Liver (tissue), 8 donors: ENCODE measurements at regions not wholly inside any gene's neighbourhood (a gene's known extent, or its start where the extent isn't known, plus 50 kb on each side); places are given as distances from the start of the nearest gene placed in this dataset.

Experiments
- DNase-seq: peaks from one replicate; pipeline ENCODE4 v3.0.0-alpha.2; 2017; ENCODE audit warnings: low spot score
- H3K27ac ChIP-seq, 2 donors: one replicate each; pipeline ENCODE4 v1.7.0; 2013; ENCODE audit warnings: inconsistent platforms in 2 of 2, low read length in 2 of 2, control low read depth in 1 of 2, low read depth in 1 of 2, mild to moderate bottlenecking in 1 of 2
- H3K27me3 ChIP-seq, 4 donors: one replicate each; pipeline versions ENCODE4 v1.6.1 to v1.7.0; 2013; ENCODE audit warnings: low read length in 3 of 4, inconsistent platforms in 1 of 4, mild to moderate bottlenecking in 1 of 4, moderate library complexity in 1 of 4; ENCODE audit not compliant: control insufficient read depth in 4 of 4, insufficient read depth in 4 of 4
- H3K36me3 ChIP-seq, 4 donors: one replicate each; pipeline versions ENCODE4 v1.6.1 to v1.7.0; 2013; ENCODE audit warnings: low read length in 3 of 4, mild to moderate bottlenecking in 3 of 4, low read depth in 1 of 4, moderate library complexity in 1 of 4; ENCODE audit not compliant: control insufficient read depth in 4 of 4, insufficient read depth in 3 of 4
- H3K4me1 ChIP-seq, 4 donors: one replicate each; pipeline versions ENCODE4 v1.6.1 to v1.7.0; 2013; ENCODE audit warnings: low read length in 3 of 4, mild to moderate bottlenecking in 3 of 4, moderate library complexity in 1 of 4; ENCODE audit not compliant: control insufficient read depth in 4 of 4, insufficient read depth in 4 of 4
- H3K4me3 ChIP-seq, 3 donors: one replicate each; pipeline versions ENCODE4 v1.6.1 to v1.7.0; 2013; ENCODE audit warnings: low read length in 3 of 3, control low read depth in 1 of 3, low read depth in 1 of 3, mild to moderate bottlenecking in 1 of 3
- H3K9ac ChIP-seq, 2 donors: one replicate each; pipeline ENCODE4 v1.7.0; 2013; ENCODE audit warnings: low read length in 2 of 2, mild to moderate bottlenecking in 2 of 2, moderate library complexity in 2 of 2, control low read depth in 1 of 2, low read depth in 1 of 2
- H3K9me3 ChIP-seq, 4 donors: one replicate each; pipeline versions ENCODE4 v1.6.1 to v1.7.0; 2013; ENCODE audit warnings: low read length in 3 of 4; ENCODE audit not compliant: control insufficient read depth in 4 of 4
- ATF3 ChIP-seq: IDR thresholded peaks from 2 replicates; pipeline ENCODE4 v1.6.1; 2016; ENCODE audit warnings: antibody characterized with exemption
- CTCF ChIP-seq: fragments of 150-350 bp; IDR thresholded peaks from 2 replicates; pipeline ENCODE4 v1.5.1; 2017; ENCODE audit warnings: improper control_type of control experiment, low read depth, low read length; ENCODE audit not compliant: missing input control
- EGR1 ChIP-seq, 2 donors: IDR thresholded peaks; 2 replicates each; pipeline ENCODE4 v1.6.1; 2016 to 2018; ENCODE audit warnings: antibody characterized with exemption in 2 of 2, low read depth in 2 of 2
- FOXA1 ChIP-seq: IDR thresholded peaks from 2 replicates; pipeline ENCODE4 v1.6.1; 2016; ENCODE audit warnings: antibody characterized with exemption
- FOXA2 ChIP-seq: IDR thresholded peaks from 2 replicates; pipeline ENCODE4 v1.6.1; 2016; ENCODE audit warnings: antibody characterized with exemption
- GABPA ChIP-seq, 2 donors: IDR thresholded peaks in 1 of 2; conservative IDR thresholded peaks in 1 of 2; 2 replicates each; pipeline ENCODE4 v1.6.1; 2016; ENCODE audit warnings: antibody characterized with exemption in 2 of 2, mild to moderate bottlenecking in 1 of 2, moderate library complexity in 1 of 2
- HNF4A ChIP-seq, 2 donors: conservative IDR thresholded peaks; 2 replicates each; pipeline ENCODE4 v1.6.1; 2016; ENCODE audit warnings: antibody characterized with exemption in 2 of 2, mild to moderate bottlenecking in 2 of 2
- HNF4G ChIP-seq: IDR thresholded peaks from 2 replicates; pipeline ENCODE4 v1.6.1; 2016; ENCODE audit warnings: antibody characterized with exemption
- JUND ChIP-seq, 2 donors: IDR thresholded peaks; 2 replicates each; pipeline ENCODE4 v1.6.1; 2016; ENCODE audit warnings: antibody characterized with exemption in 2 of 2
- MAX ChIP-seq: IDR thresholded peaks from 2 replicates; pipeline ENCODE4 v1.6.1; 2016; ENCODE audit warnings: antibody characterized with exemption
- RAD21 ChIP-seq, 2 donors: IDR thresholded peaks; 2 replicates each; pipeline ENCODE4 v1.6.1; 2016; ENCODE audit warnings: antibody characterized with exemption in 2 of 2, mild to moderate bottlenecking in 2 of 2
- REST ChIP-seq: IDR thresholded peaks from 2 replicates; pipeline ENCODE4 v1.6.1; 2016; ENCODE audit warnings: antibody characterized with exemption, mild to moderate bottlenecking
- RXRA ChIP-seq, 2 donors: IDR thresholded peaks; 2 replicates each; pipeline ENCODE4 v1.6.1; 2017 to 2018; ENCODE audit warnings: antibody characterized with exemption in 2 of 2, mild to moderate bottlenecking in 1 of 2
- SP1 ChIP-seq: IDR thresholded peaks from 2 replicates; pipeline ENCODE4 v1.6.1; 2018; ENCODE audit warnings: antibody characterized with exemption, mild to moderate bottlenecking
- YY1 ChIP-seq: IDR thresholded peaks from 2 replicates; pipeline ENCODE4 v1.6.1; 2016; ENCODE audit warnings: antibody characterized with exemption, mild to moderate bottlenecking
- ZBTB33 ChIP-seq: IDR thresholded peaks from 2 replicates; pipeline ENCODE4 v1.6.1; 2016; ENCODE audit warnings: antibody characterized with exemption
- WGBS: extraction: QIAGEN DNeasy Blood & Tissue Kit; methylation state at CpG from one replicate; pipeline ENCODE4 v1.1.7; 2013; 5-methylcytosine and 5-hydroxymethylcytosine counted together
- donor health status: healthy.
- donor health status: healthy.
- donor health status: healthy.
- donor health status: healthy.
- donor health status: healthy.

GRCh38 chr5:74519161-74519571 lies 121.4 kb downstream of the ENC1 start:
- Histone ChIP-seq H3K36me3 (no peaks in the 10 kb centered on the region), H3K9ac (no peak overlapping the region), H3K9me3 (peaks cover 0 to 2% (median under 1%) of the 10 kb centered on the region in 4 donors), H3K4me3 (no peak overlapping the region), H3K27ac (no peak overlapping the region), H3K27me3 (no peaks in the 10 kb centered on the region), H3K4me1 (peaks cover 4 to 16% (median 5%) of the 10 kb centered on the region in 4 donors)
- no peak for TF ChIP-seq HNF4G
- TF ChIP-seq HNF4A (conservative IDR thresholded peaks at IDR 0.05), result no peak
- TF ChIP-seq JUND (IDR thresholded peaks at IDR 0.05), result no peak
- TF ChIP-seq EGR1 (IDR thresholded peaks at IDR 0.05; ENCODE audit: low read depth in 2 of 2), result no peak
- TF ChIP-seq RXRA (IDR thresholded peaks at IDR 0.05), result no peak
- TF ChIP-seq RAD21 (IDR thresholded peaks at IDR 0.05), result no peak
- no peak for TF ChIP-seq REST
- TF ChIP-seq ZBTB33, result no peak
- no peak for TF ChIP-seq ATF3
- TF ChIP-seq FOXA2, result no peak
- TF ChIP-seq GABPA (IDR thresholded peaks at IDR 0.05 in 1 of 2, conservative IDR thresholded peaks at IDR 0.05 in 1 of 2), result no peak
- no peak for TF ChIP-seq MAX
- no peak for TF ChIP-seq FOXA1
- TF ChIP-seq CTCF, result no peak
- no peak for TF ChIP-seq YY1
- 74% methylated on average over 7 of the region's 7 CpGs for WGBS
- DNase-seq, result no peak

GRCh38 chr5:74517700-74518099 lies 122.8 kb downstream of the ENC1 start:
- H3K9me3 ChIP-seq, result no peaks in the 10 kb centered on the region
- H3K27me3 ChIP-seq, result no peaks in the 10 kb centered on the region
- TF ChIP-seq GABPA (IDR thresholded peaks at IDR 0.05 in 1 of 2, conservative IDR thresholded peaks at IDR 0.05 in 1 of 2) (no peak), ZBTB33 (no peak), FOXA2 (no peak), HNF4G (no peak), EGR1 (IDR thresholded peaks at IDR 0.05; ENCODE audit: low read depth in 2 of 2) (no peak), MAX (no peak), FOXA1 (no peak), RXRA (IDR thresholded peaks at IDR 0.05) (no peak), ATF3 (no peak), SP1 (no peak), CTCF (no peak)
- H3K36me3 ChIP-seq, result no peaks in the 10 kb centered on the region
- no peak overlapping the region for H3K4me3 ChIP-seq
- H3K4me1 ChIP-seq, result peaks cover 4 to 16% (median 6%) of the 10 kb centered on the region in 4 donors
- DNase-seq, result no peak
- no peak overlapping the region for H3K27ac ChIP-seq
- H3K9ac ChIP-seq, result no peak overlapping the region
